NT2/D1 (cell line): ENCODE measurements at regions not wholly inside any gene's neighbourhood (a gene's known extent, or its start where the extent isn't known, plus 50 kb on each side); places are given as distances from the start of the nearest gene placed in this dataset.

Experiments used
- DNase-seq: peaks from one replicate; pipeline ENCODE4 v3.0.0-alpha.2; 2011; ENCODE audit warnings: low read depth, low spot score
- H3K27me3 ChIP-seq: 2 replicates; pipeline ENCODE4 v1.6.0; 2011; ENCODE audit warnings: mild to moderate bottlenecking; ENCODE audit not compliant: insufficient read length, insufficient read depth
- H3K36me3 ChIP-seq: 2 replicates; pipeline ENCODE4 v1.6.1; 2011; ENCODE audit warnings: mild to moderate bottlenecking, low read length, mixed read lengths; ENCODE audit not compliant: insufficient read depth, insufficient read length
- H3K4me1 ChIP-seq: 2 replicates; pipeline ENCODE4 v1.5.1; 2011; ENCODE audit not compliant: insufficient read depth, insufficient read length
- H3K4me3 ChIP-seq: 2 replicates; pipeline ENCODE4 v1.5.1; 2011; ENCODE audit warnings: low read depth; ENCODE audit not compliant: insufficient read length
- H3K9ac ChIP-seq: 2 replicates; pipeline ENCODE4 v1.6.0; 2011; ENCODE audit warnings: low read depth; ENCODE audit not compliant: insufficient read length
- H3K9me3 ChIP-seq: 2 replicates; pipeline ENCODE4 v1.5.1; 2011; ENCODE audit warnings: mild to moderate bottlenecking, low read length; ENCODE audit not compliant: insufficient read depth
- SUZ12 ChIP-seq: IDR thresholded peaks from 2 replicates; pipeline ENCODE4 v1.6.1; 2011; ENCODE audit not compliant: insufficient read length, insufficient read depth; ENCODE audit errors: extremely low read depth
- YY1 ChIP-seq: IDR thresholded peaks from 2 replicates; pipeline ENCODE4 v1.6.1; 2011; ENCODE audit not compliant: insufficient read length, insufficient read depth
- ZNF274 ChIP-seq: IDR thresholded peaks from 2 replicates; pipeline ENCODE4 v1.6.1; 2011; ENCODE audit warnings: mild to moderate bottlenecking, low read depth, low read length

DNA sequence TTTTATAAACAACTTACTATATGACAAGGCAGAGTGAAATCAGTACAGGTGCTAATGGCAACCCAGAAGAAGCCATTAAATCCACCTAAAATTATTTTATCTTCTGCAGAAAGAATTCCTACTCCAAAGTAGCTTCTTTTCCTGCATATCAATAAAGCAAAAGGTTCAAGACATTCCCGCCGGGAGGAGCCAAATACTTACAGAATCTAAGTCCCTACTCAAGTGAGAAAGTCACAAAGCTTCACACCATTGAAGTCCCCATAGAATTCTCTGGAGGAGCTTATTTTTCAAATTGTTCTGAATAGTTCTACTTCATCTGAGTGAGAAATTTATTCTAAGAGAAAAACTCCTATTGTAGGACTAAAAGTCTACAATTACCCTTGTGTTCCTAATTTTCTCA lies 233.7 kb upstream of the HNRNPA3 start:
- Histone ChIP-seq H3K9me3 (no peaks in the 10 kb centered on the region), H3K27me3 (no peaks in the 10 kb centered on the region), H3K36me3 (no peaks in the 10 kb centered on the region), H3K4me1 (no peaks in the 10 kb centered on the region), H3K4me3 (no peak overlapping the region), H3K9ac (no peak overlapping the region)
- DNase-seq = no peak
- TF ChIP-seq SUZ12 = no peak
- TF ChIP-seq ZNF274 = no peak
- TF ChIP-seq YY1 = no peak

GRCh38 chr2:176979981-176980710 lies 232.4 kb upstream of the HNRNPA3 start:
- Histone ChIP-seq H3K4me1 (no peaks in the 10 kb centered on the region), H3K9ac (no peak overlapping the region), H3K4me3 (no peak overlapping the region), H3K27me3 (no peaks in the 10 kb centered on the region), H3K36me3 (no peaks in the 10 kb centered on the region), H3K9me3 (no peaks in the 10 kb centered on the region)
- TF ChIP-seq ZNF274 (no peak), YY1 (no peak), SUZ12 (no peak)
- DNase-seq = no peak

GRCh38 chr2:176984987-176985386 lies 227.6 kb upstream of the HNRNPA3 start:
- H3K4me1 ChIP-seq = no peaks in the 10 kb centered on the region

GRCh38 chr2:176985871-176986270 lies 226.7 kb upstream of the HNRNPA3 start:
- H3K4me1 ChIP-seq = no peaks in the 10 kb centered on the region

More at GRCh38 chr2:176984987-176985386, 227.6 kb upstream of the HNRNPA3 start:
- DNase-seq = no peak
- no peaks in the 10 kb centered on the region for H3K36me3 ChIP-seq
- H3K4me3 ChIP-seq = no peak overlapping the region
- no peak overlapping the region for H3K9ac ChIP-seq
- H3K27me3 ChIP-seq = no peaks in the 10 kb centered on the region
- TF ChIP-seq ZNF274 (no peak), YY1 (no peak), SUZ12 (no peak)
- no peaks in the 10 kb centered on the region for H3K9me3 ChIP-seq

DNA sequence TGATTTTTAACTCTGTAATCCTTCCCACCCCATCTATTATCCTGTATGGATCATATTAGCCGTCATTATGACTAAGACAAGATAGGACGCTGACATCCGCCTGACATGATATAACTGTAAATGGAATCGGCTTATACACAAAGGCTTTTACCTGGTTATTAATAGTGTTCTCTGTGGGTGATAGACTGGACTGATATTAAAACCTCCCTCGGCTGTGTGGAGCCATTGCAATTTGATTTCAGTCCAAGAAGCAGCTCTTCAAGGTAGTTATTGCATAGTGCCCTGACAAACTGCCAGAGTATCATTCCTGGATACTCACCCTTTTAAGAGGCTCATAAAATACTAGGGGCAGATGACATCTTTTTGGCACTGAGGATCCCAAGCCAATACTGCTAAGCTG lies 226.1 kb upstream of the HNRNPA3 start:
- H3K36me3 ChIP-seq = no peaks in the 10 kb centered on the region
- no peaks in the 10 kb centered on the region for H3K4me1 ChIP-seq
- H3K4me3 ChIP-seq = no peak overlapping the region
- no peak overlapping the region for H3K9ac ChIP-seq
- no peaks in the 10 kb centered on the region for H3K27me3 ChIP-seq
- no peaks in the 10 kb centered on the region for H3K9me3 ChIP-seq
- TF ChIP-seq ZNF274 (no peak), YY1 (no peak), SUZ12 (no peak)
- no peak for DNase-seq

More at GRCh38 chr2:176985871-176986270, 226.7 kb upstream of the HNRNPA3 start:
- TF ChIP-seq SUZ12 (no peak), ZNF274 (no peak), YY1 (no peak)
- Histone ChIP-seq H3K9me3 (no peaks in the 10 kb centered on the region), H3K27me3 (no peaks in the 10 kb centered on the region), H3K9ac (no peak overlapping the region), H3K4me3 (no peak overlapping the region), H3K36me3 (no peaks in the 10 kb centered on the region)
- DNase-seq = no peak

DNA sequence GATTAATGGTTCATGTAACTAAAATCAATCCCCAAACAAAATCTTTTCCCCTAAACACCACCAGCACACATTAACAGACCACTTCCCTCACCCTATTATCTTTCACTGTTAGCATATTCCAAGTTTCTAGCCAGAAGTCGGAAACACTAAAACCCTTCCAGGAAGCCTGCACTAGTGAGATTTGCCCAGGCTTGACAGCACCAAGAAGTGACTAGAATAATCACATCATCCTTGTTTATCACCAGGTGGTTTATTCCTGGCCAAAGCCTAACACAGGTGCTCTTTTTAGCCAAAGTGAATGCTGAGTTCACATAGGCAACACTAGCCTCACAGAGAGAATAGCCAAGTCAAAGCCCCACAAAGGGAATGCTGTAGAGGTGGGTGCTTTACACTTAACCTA lies 221.2 kb upstream of the HNRNPA3 start:
- no peak overlapping the region for H3K4me3 ChIP-seq
- no peaks in the 10 kb centered on the region for H3K4me1 ChIP-seq
- TF ChIP-seq SUZ12 = no peak
- no peak for TF ChIP-seq ZNF274
- TF ChIP-seq YY1 = no peak

GRCh38 chr2:176997074-176997791 lies 215.4 kb upstream of the HNRNPA3 start:
- DNase-seq = no peak
- H3K4me1 ChIP-seq = no peaks in the 10 kb centered on the region
- H3K9ac ChIP-seq = no peak overlapping the region
- H3K36me3 ChIP-seq = no peaks in the 10 kb centered on the region
- no peaks in the 10 kb centered on the region for H3K27me3 ChIP-seq
- no peaks in the 10 kb centered on the region for H3K9me3 ChIP-seq
- TF ChIP-seq ZNF274 (no peak), YY1 (no peak), SUZ12 (no peak)
- no peak overlapping the region for H3K4me3 ChIP-seq

More for the DNA sequence above, 221.2 kb upstream of the HNRNPA3 start:
- Histone ChIP-seq H3K9me3 (no peaks in the 10 kb centered on the region), H3K9ac (no peak overlapping the region), H3K27me3 (no peaks in the 10 kb centered on the region), H3K36me3 (no peaks in the 10 kb centered on the region)
- DNase-seq = no peak

GRCh38 chr2:176997792-176998169 lies 214.8 kb upstream of the HNRNPA3 start:
- H3K9ac ChIP-seq = no peak overlapping the region
- no peaks in the 10 kb centered on the region for H3K4me1 ChIP-seq
- no peaks in the 10 kb centered on the region for H3K9me3 ChIP-seq
- TF ChIP-seq YY1 = no peak
- TF ChIP-seq SUZ12 = no peak
- no peak for TF ChIP-seq ZNF274
- DNase-seq = no peak
- no peaks in the 10 kb centered on the region for H3K36me3 ChIP-seq
- no peak overlapping the region for H3K4me3 ChIP-seq
- H3K27me3 ChIP-seq = no peaks in the 10 kb centered on the region
